PC-9 (cell line): ENCODE measurements at regions not wholly inside any gene's neighbourhood (a gene's known extent, or its start where the extent isn't known, plus 50 kb on each side); places are given as distances from the start of the nearest gene placed in this dataset.

Experiments used
- EZH2 ChIP-seq: fragments of 200-600 bp; sonication (generic); IDR thresholded peaks from 2 replicates; pipeline ENCODE4 v1.8.0; 2017; ENCODE audit warnings: antibody characterized with exemption, low read depth
- TF ChIP-seq, protein P1 (sequence below): fragments of 200-600 bp; sonication (generic); conservative IDR thresholded peaks from 2 replicates; pipeline ENCODE4 v1.6.1; 2017; ENCODE audit warnings: mixed run types, antibody characterized with exemption, mild to moderate bottlenecking, moderate library complexity

DNA sequence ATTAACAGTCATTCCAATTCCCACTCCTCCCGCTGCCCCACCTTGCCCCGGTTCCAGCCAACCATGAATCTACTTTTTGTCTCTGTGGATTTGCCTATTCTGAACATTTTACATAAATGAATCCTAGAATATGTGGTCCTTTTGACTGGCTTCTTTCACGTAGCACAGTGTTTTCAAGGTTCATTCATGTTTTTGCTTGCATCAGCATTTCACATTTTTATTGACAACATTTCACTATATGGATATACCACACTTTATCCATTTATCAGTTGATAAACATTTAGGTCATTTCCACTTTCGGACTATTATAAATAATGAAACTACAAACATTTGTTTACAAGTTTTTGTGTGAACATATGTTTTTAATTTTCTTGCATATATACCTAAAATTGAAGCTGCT, 182.0 kb downstream of the ZNF248 start:
- TF ChIP-seq, protein P1, sequence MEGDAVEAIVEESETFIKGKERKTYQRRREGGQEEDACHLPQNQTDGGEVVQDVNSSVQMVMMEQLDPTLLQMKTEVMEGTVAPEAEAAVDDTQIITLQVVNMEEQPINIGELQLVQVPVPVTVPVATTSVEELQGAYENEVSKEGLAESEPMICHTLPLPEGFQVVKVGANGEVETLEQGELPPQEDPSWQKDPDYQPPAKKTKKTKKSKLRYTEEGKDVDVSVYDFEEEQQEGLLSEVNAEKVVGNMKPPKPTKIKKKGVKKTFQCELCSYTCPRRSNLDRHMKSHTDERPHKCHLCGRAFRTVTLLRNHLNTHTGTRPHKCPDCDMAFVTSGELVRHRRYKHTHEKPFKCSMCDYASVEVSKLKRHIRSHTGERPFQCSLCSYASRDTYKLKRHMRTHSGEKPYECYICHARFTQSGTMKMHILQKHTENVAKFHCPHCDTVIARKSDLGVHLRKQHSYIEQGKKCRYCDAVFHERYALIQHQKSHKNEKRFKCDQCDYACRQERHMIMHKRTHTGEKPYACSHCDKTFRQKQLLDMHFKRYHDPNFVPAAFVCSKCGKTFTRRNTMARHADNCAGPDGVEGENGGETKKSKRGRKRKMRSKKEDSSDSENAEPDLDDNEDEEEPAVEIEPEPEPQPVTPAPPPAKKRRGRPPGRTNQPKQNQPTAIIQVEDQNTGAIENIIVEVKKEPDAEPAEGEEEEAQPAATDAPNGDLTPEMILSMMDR = no peak
- no peak for TF ChIP-seq EZH2
